Fibroblast of villous mesenchyme (primary cell): ENCODE measurements at regions not wholly inside any gene's neighbourhood (a gene's known extent, or its start where the extent isn't known, plus 50 kb on each side); places are given as distances from the start of the nearest gene placed in this dataset.

Experiments used
- DNase-seq: peaks from one replicate; pipeline ENCODE4 v3.0.0-alpha.2; 2010; ENCODE audit warnings: low read depth
- H3K4me3 ChIP-seq: 2 replicates; pipeline ENCODE4 v1.5.1; 2011; ENCODE audit warnings: low read depth, mild to moderate bottlenecking, low read length
- TF ChIP-seq, protein P1 (sequence below): IDR thresholded peaks from 2 replicates; pipeline ENCODE4 v1.5.1; 2012; ENCODE audit warnings: low read depth, mild to moderate bottlenecking, low read length; ENCODE audit not compliant: insufficient read depth

DNA sequence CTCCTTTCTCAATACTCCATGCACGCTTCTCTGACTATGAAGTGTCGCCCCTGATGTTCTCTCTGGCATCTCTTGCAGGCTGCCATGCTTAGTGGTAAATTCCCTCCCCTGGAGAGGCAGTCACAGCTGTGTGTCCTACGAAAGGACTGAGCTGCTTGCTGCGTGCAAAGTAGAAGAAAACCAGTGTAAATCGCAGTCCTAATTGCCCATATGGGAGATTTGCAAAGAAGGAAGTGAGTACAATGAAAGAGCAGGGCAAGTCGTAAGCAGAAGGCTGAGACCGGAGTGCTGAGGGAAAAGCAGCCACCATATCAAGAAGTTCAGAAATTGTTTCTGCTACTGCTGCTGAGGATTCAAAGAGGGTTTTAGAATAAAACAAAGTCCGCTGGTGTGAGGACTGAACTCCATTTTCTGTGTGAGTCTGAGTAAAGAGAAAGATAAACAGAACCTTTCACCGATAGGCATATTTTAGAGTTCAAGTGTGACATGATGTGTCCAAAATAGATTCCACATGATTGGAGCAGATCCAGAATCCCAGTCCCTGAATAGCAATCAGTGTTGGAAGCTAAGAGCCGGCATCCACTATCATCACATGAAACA, 507.8 kb upstream of the MPDZ start:
- H3K4me3 ChIP-seq: no peak overlapping the region
- TF ChIP-seq, protein P1, sequence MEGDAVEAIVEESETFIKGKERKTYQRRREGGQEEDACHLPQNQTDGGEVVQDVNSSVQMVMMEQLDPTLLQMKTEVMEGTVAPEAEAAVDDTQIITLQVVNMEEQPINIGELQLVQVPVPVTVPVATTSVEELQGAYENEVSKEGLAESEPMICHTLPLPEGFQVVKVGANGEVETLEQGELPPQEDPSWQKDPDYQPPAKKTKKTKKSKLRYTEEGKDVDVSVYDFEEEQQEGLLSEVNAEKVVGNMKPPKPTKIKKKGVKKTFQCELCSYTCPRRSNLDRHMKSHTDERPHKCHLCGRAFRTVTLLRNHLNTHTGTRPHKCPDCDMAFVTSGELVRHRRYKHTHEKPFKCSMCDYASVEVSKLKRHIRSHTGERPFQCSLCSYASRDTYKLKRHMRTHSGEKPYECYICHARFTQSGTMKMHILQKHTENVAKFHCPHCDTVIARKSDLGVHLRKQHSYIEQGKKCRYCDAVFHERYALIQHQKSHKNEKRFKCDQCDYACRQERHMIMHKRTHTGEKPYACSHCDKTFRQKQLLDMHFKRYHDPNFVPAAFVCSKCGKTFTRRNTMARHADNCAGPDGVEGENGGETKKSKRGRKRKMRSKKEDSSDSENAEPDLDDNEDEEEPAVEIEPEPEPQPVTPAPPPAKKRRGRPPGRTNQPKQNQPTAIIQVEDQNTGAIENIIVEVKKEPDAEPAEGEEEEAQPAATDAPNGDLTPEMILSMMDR: no peak
- DNase-seq: no peak

DNA sequence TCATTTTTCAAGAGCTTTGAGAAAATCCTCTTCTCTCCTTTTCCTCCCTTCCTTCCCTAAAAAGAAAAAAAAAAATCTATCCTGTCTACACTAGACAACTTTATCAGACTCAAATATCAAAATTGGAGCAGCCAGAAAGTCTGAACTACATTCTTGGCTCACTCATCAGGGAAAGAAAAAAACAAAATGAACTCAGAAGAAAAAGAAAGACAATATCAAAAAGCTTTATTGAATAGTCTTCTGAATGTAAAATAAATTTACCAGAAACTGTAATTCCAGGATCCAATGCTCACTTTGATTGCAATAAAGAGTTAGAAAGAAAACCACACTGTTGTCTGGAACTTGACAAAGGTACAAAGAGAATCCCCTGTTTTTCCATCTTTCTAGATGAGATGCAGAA, 507.2 kb upstream of the MPDZ start:
- DNase-seq: no peak
- H3K4me3 ChIP-seq: no peak overlapping the region

GRCh38 chr9:13786131-13786530, 506.6 kb upstream of the MPDZ start:
- TF ChIP-seq, protein P1: no peak

More for the DNA sequence above, 507.2 kb upstream of the MPDZ start:
- TF ChIP-seq, protein P1: no peak

GRCh38 chr9:13779106-13779505, 499.6 kb upstream of the MPDZ start:
- DNase-seq: no peak
- TF ChIP-seq, protein P1: no peak
- no peak overlapping the region for H3K4me3 ChIP-seq

More at GRCh38 chr9:13786131-13786530, 506.6 kb upstream of the MPDZ start:
- H3K4me3 ChIP-seq: no peak overlapping the region
- no peak for DNase-seq

- TF ChIP-seq, protein P1: no peak
- H3K4me3 ChIP-seq: no peak overlapping the region
- no peak for DNase-seq
Observed at GRCh38 chr9:13778631-13779030, 499.1 kb upstream of the MPDZ start.

- DNase-seq: no peak
- TF ChIP-seq, protein P1: no peak
- H3K4me3 ChIP-seq: no peak overlapping the region
Observed at GRCh38 chr9:13770956-13771355, 491.5 kb upstream of the MPDZ start.

GRCh38 chr9:13769641-13770040, 490.1 kb upstream of the MPDZ start:
- H3K4me3 ChIP-seq: no peak overlapping the region
- TF ChIP-seq, protein P1: no peak
- DNase-seq: no peak
